Keratinocyte (primary cell): ENCODE measurements at regions not wholly inside any gene's neighbourhood (a gene's known extent, or its start where the extent isn't known, plus 50 kb on each side); places are given as distances from the start of the nearest gene placed in this dataset.

Experiments
- DNase-seq: peaks from one replicate; pipeline ENCODE4 v3.0.0-alpha.2; 2011; ENCODE audit warnings: low read depth, missing footprints, low spot score
- FAIRE-seq: peaks from 2 replicates; lab custom pipeline; 2011; peaks lifted over from hg19 to GRCh38; lab: Jason Lieb, UNC
- H2AFZ ChIP-seq: 2 replicates; pipeline ENCODE4 v1.6.0; 2012; ENCODE audit warnings: low read length, control low read depth, inconsistent platforms; ENCODE audit not compliant: control insufficient read depth
- H3K27ac ChIP-seq: 2 replicates; pipeline ENCODE4 v1.5.1; 2011; ENCODE audit warnings: low read length; ENCODE audit not compliant: control insufficient read depth, insufficient read depth
- H3K27me3 ChIP-seq: 3 replicates; pipeline ENCODE4 v1.6.0; 2011; ENCODE audit warnings: low read length; ENCODE audit not compliant: control insufficient read depth, insufficient read depth; ENCODE audit errors: extremely low read depth
- H3K36me3 ChIP-seq, 2 experiments: 2 replicates in 1 of 2; 3 replicates in 1 of 2; pipeline ENCODE4 v1.5.1; 2011; ENCODE audit warnings: low read length in 2 of 2, mild to moderate bottlenecking in 1 of 2; ENCODE audit not compliant: control insufficient read depth in 2 of 2, insufficient read depth in 2 of 2; ENCODE audit errors: extremely low read depth in 1 of 2
- H3K4me1 ChIP-seq: 3 replicates; pipeline ENCODE4 v1.5.1; 2011; ENCODE audit warnings: low read length; ENCODE audit not compliant: control insufficient read depth, insufficient read depth; ENCODE audit errors: extremely low read depth
- H3K4me2 ChIP-seq: 3 replicates; pipeline ENCODE4 v1.6.0; 2011; ENCODE audit warnings: low read depth, low read length; ENCODE audit not compliant: control insufficient read depth, insufficient read depth; ENCODE audit errors: extremely low read depth
- H3K4me3 ChIP-seq, 3 experiments: fragments of 200-600 bp in 1 of 3; sonication (generic) in 1 of 3; 2 replicates in 2 of 3; 3 replicates in 1 of 3; pipeline ENCODE4 v1.5.1; 2011 to 2016; ENCODE audit warnings: low read length in 3 of 3, mild to moderate bottlenecking in 3 of 3, control low read depth in 2 of 3, inconsistent platforms in 1 of 3, low read depth in 1 of 3, mixed read lengths in 1 of 3, mixed run types in 1 of 3, moderate library complexity in 1 of 3; ENCODE audit not compliant: control insufficient read depth in 2 of 3, insufficient read depth in 2 of 3; ENCODE audit errors: extremely low read depth in 1 of 3
- H3K79me2 ChIP-seq: 2 replicates; pipeline ENCODE4 v1.6.0; 2012; ENCODE audit warnings: low read length; ENCODE audit not compliant: control insufficient read depth, insufficient read depth
- H3K9ac ChIP-seq: 3 replicates; pipeline ENCODE4 v1.6.0; 2011; ENCODE audit warnings: low read length; ENCODE audit not compliant: control insufficient read depth, insufficient read depth; ENCODE audit errors: extremely low read depth
- H3K9me1 ChIP-seq: 3 replicates; pipeline ENCODE4 v1.6.0; 2011; ENCODE audit warnings: low read length; ENCODE audit not compliant: control insufficient read depth, insufficient read depth; ENCODE audit errors: extremely low read depth
- H3K9me3 ChIP-seq: 2 replicates; pipeline ENCODE4 v1.5.1; 2012; ENCODE audit warnings: low read depth, low read length; ENCODE audit not compliant: control insufficient read depth
- H4K20me1 ChIP-seq: 3 replicates; pipeline ENCODE4 v1.6.0; 2011; ENCODE audit warnings: low read length; ENCODE audit not compliant: control insufficient read depth, insufficient read depth; ENCODE audit errors: extremely low read depth
- CTCF ChIP-seq, 3 experiments: IDR thresholded peaks in 1 of 3; conservative IDR thresholded peaks in 1 of 3; optimal IDR thresholded peaks in 1 of 3; 2 replicates in 2 of 3; 3 replicates in 1 of 3; pipeline versions ENCODE3 to v1.5.1; 2011; ENCODE audit warnings: low read length in 3 of 3, mild to moderate bottlenecking in 3 of 3, moderate library complexity in 2 of 3, control low read depth in 1 of 3, inconsistent platforms in 1 of 3; ENCODE audit not compliant: insufficient read depth in 2 of 3; ENCODE audit errors: extremely low read depth in 1 of 3
- EZH2 ChIP-seq: IDR thresholded peaks from one replicate; pipeline ENCODE4 v1.6.1; 2012; ENCODE audit warnings: inconsistent platforms, mild to moderate bottlenecking, low read length, moderate library complexity
- dilution Hi-C: fragments of 300-500 bp; cut with MboI; formaldehyde crosslinking; loops from one replicate; pipeline ENCODE4 v1.7.0; 2020; ENCODE audit warnings: low sequenced_read_pairs; ENCODE audit not compliant: extremely low pct_ligation_motif_present

- H3K9me3 ChIP-seq = no peaks in the 10 kb centered on the region
- H4K20me1 ChIP-seq = no peaks in the 10 kb centered on the region
- no peaks in the 10 kb centered on the region for H3K9me1 ChIP-seq
- H3K27ac ChIP-seq = no peak overlapping the region
- H3K4me2 ChIP-seq = no peak overlapping the region
- H3K4me3 ChIP-seq = no peak overlapping the region
- no peaks in the 10 kb centered on the region for H3K27me3 ChIP-seq
- FAIRE-seq = no peak
- no peaks in the 10 kb centered on the region for H3K4me1 ChIP-seq
- H3K36me3 ChIP-seq = no peaks in the 10 kb centered on the region
- dilution Hi-C loops = no loop called here
- H2AFZ ChIP-seq = no peak overlapping the region
- no peaks in the 10 kb centered on the region for H3K79me2 ChIP-seq
- H3K9ac ChIP-seq = no peak overlapping the region
- no peak for DNase-seq
- TF ChIP-seq CTCF (optimal IDR thresholded peaks at IDR 0.05 in 1 of 3, IDR thresholded peaks at IDR 0.05 in 1 of 3, conservative IDR thresholded peaks at IDR 0.05 in 1 of 3; ENCODE audit: extremely low read depth in 1 of 3, insufficient read depth in 2 of 3, low read length in 3 of 3) (no peak), EZH2 (no peak)
These were observed 740.7 kb upstream of the LRRTM4 start for GRCh38 chr2:78262713-78263375.

GRCh38 chr2:78263571-78263970 lies 741.4 kb upstream of the LRRTM4 start:
- no peak for DNase-seq
- Histone ChIP-seq H3K9me3 (no peaks in the 10 kb centered on the region), H3K36me3 (no peaks in the 10 kb centered on the region), H3K4me1 (no peaks in the 10 kb centered on the region), H2AFZ (no peak overlapping the region), H4K20me1 (no peaks in the 10 kb centered on the region), H3K4me2 (no peak overlapping the region), H3K9me1 (no peaks in the 10 kb centered on the region), H3K4me3 (no peak overlapping the region), H3K27me3 (no peaks in the 10 kb centered on the region), H3K9ac (no peak overlapping the region), H3K27ac (no peak overlapping the region), H3K79me2 (no peaks in the 10 kb centered on the region)
- dilution Hi-C loops = no loop called here
- TF ChIP-seq EZH2 = no peak
- no peak for TF ChIP-seq CTCF (optimal IDR thresholded peaks at IDR 0.05 in 1 of 3, IDR thresholded peaks at IDR 0.05 in 1 of 3, conservative IDR thresholded peaks at IDR 0.05 in 1 of 3; ENCODE audit: extremely low read depth in 1 of 3, insufficient read depth in 2 of 3, low read length in 3 of 3)
- FAIRE-seq = no peak
